ENCODE measurements at regions not wholly inside any gene's neighbourhood (a gene's known extent, or its start where the extent isn't known, plus 50 kb on each side); places are given as distances from the start of the nearest gene placed in this dataset.

DNA sequence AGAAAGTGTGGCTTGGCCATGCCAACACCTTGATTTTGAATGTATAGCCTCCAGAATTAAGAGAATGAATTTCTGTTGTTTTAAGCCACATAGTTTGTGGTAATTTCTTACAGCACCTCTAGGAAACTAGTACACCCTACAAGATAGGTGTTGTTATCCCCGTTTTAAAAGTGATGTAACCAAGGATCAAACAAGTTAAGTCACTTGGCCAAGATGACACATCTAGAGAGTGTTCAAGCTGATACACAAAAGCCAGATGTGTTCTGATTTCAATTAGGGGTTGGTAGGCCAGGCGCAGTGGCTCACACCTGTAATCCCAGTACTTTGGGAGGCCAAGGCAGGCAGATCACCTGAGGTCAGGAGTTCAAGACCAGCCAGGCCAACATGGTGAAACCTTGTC, 396.5 kb upstream of the SOX9 start:
- FAIRE-seq = no peak
- DNase-seq (ENCODE audit: insufficient read length, low spot score) = no peak
- TF ChIP-seq POU2F2 (IDR thresholded peaks at IDR 0.05; ENCODE audit: low read depth, low read length) = no peak
- TF ChIP-seq SPI1 (IDR thresholded peaks at IDR 0.05; ENCODE audit: low read depth, low read length) = no peak
- TF ChIP-seq TAF1 (IDR thresholded peaks at IDR 0.05; ENCODE audit: low read depth, low read length) = no peak
- no peak for TF ChIP-seq POLR2AphosphoS5 (IDR thresholded peaks at IDR 0.05; ENCODE audit: low read depth, low read length)
- no peak for TF ChIP-seq PAX5 (IDR thresholded peaks at IDR 0.05; ENCODE audit: insufficient read depth, low read length, severe bottlenecking)
- TF ChIP-seq POLR2A (IDR thresholded peaks at IDR 0.05; ENCODE audit: low read depth, low read length) = no peak

DNA sequence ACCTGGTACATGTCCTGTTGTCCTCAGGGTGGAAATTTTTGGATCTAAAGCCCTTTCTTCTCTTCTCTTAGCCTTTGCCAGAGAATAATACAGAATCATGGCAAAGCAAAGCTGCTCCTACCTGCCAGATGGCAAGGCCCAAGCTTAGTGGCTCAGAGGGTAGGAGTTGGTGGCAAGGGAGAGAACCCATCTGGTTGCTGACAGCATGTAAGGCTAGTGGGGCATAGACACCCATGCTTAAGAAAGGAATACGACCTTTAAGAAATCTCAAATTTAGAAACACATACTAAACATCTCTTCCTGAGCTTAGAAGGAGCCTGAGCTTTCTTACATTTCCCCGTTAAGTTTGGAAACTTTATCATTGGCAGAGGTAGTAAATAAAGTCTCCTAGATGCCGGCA, 395.0 kb upstream of the SOX9 start:
- FAIRE-seq = no peak
- no peak for DNase-seq (ENCODE audit: insufficient read length, low spot score)
- TF ChIP-seq PAX5 (IDR thresholded peaks at IDR 0.05; ENCODE audit: insufficient read depth, low read length, severe bottlenecking) = no peak
- TF ChIP-seq POU2F2 (IDR thresholded peaks at IDR 0.05; ENCODE audit: low read depth, low read length) = no peak
- TF ChIP-seq TAF1 (IDR thresholded peaks at IDR 0.05; ENCODE audit: low read depth, low read length) = no peak
- TF ChIP-seq POLR2AphosphoS5 (IDR thresholded peaks at IDR 0.05; ENCODE audit: low read depth, low read length) = no peak
- no peak for TF ChIP-seq SPI1 (IDR thresholded peaks at IDR 0.05; ENCODE audit: low read depth, low read length)
- no peak for TF ChIP-seq POLR2A (IDR thresholded peaks at IDR 0.05; ENCODE audit: low read depth, low read length)

- no peak for FAIRE-seq
- TF ChIP-seq PAX5 (IDR thresholded peaks at IDR 0.05; ENCODE audit: insufficient read depth, low read length, severe bottlenecking) = no peak
- TF ChIP-seq SPI1 (IDR thresholded peaks at IDR 0.05; ENCODE audit: low read depth, low read length) = no peak
- TF ChIP-seq POLR2AphosphoS5 (IDR thresholded peaks at IDR 0.05; ENCODE audit: low read depth, low read length) = no peak
- TF ChIP-seq POLR2A (IDR thresholded peaks at IDR 0.05; ENCODE audit: low read depth, low read length) = no peak
- no peak for TF ChIP-seq POU2F2 (IDR thresholded peaks at IDR 0.05; ENCODE audit: low read depth, low read length)
- TF ChIP-seq TAF1 (IDR thresholded peaks at IDR 0.05; ENCODE audit: low read depth, low read length) = no peak
- DNase-seq (ENCODE audit: insufficient read length, low spot score) = no peak
These were observed 394.5 kb upstream of the SOX9 start for GRCh38 chr17:71726341-71726740.

GRCh38 chr17:71727292-71727691, 393.5 kb upstream of the SOX9 start:
- DNase-seq (ENCODE audit: insufficient read length, low spot score) = no peak
- FAIRE-seq = no peak
- TF ChIP-seq SPI1 (IDR thresholded peaks at IDR 0.05; ENCODE audit: low read depth, low read length) = no peak
- no peak for TF ChIP-seq TAF1 (IDR thresholded peaks at IDR 0.05; ENCODE audit: low read depth, low read length)
- no peak for TF ChIP-seq POLR2AphosphoS5 (IDR thresholded peaks at IDR 0.05; ENCODE audit: low read depth, low read length)
- TF ChIP-seq POU2F2 (IDR thresholded peaks at IDR 0.05; ENCODE audit: low read depth, low read length) = no peak

DNA sequence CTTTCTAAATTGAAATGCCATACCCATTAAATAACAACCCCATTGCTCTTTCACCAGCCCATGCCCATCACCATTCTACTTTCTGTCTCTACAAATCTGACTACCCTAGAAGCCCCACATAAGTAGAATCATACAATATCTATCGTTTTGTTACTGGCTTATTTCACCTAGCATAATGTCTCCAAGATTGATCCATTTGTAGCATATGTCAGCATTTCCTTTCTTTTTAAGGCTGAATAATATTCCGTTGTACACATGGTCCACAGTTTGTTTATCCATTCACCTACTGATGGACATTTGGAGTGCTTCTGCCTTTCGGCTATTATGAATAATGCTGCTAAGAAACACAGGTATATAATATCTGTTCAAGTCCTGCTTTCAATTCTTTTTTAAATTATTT, 393.1 kb upstream of the SOX9 start:
- no peak for FAIRE-seq
- no peak for TF ChIP-seq TAF1 (IDR thresholded peaks at IDR 0.05; ENCODE audit: low read depth, low read length)
- TF ChIP-seq POLR2A (IDR thresholded peaks at IDR 0.05; ENCODE audit: low read depth, low read length) = no peak
- TF ChIP-seq SPI1 (IDR thresholded peaks at IDR 0.05; ENCODE audit: low read depth, low read length) = no peak
- TF ChIP-seq POLR2AphosphoS5 (IDR thresholded peaks at IDR 0.05; ENCODE audit: low read depth, low read length) = no peak
- no peak for TF ChIP-seq POU2F2 (IDR thresholded peaks at IDR 0.05; ENCODE audit: low read depth, low read length)
- TF ChIP-seq PAX5 (IDR thresholded peaks at IDR 0.05; ENCODE audit: insufficient read depth, low read length, severe bottlenecking) = no peak
- DNase-seq (ENCODE audit: insufficient read length, low spot score) = no peak

DNA sequence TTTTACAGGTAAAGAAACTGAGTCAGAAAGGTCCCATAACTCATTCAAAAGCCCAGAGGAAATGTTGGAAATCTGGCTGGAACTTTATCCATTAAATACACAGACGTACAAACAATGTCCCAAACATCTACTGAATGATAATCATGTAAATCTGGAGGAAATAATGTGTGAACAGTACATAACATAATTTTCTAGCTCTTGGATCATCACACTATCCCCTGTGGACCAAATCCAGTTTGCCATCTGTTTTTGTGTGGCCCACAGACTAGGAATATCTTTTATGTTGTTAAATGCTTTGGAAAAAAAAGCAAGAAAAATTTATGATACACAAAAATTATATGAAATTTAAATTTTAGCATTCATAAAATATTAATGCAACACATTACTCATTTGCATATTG, 389.9 kb upstream of the SOX9 start:
- TF ChIP-seq SPI1 (IDR thresholded peaks at IDR 0.05; ENCODE audit: low read depth, low read length) (no peak), POLR2AphosphoS5 (IDR thresholded peaks at IDR 0.05; ENCODE audit: low read depth, low read length) (no peak), TAF1 (IDR thresholded peaks at IDR 0.05; ENCODE audit: low read depth, low read length) (no peak), POLR2A (IDR thresholded peaks at IDR 0.05; ENCODE audit: low read depth, low read length) (no peak), POU2F2 (IDR thresholded peaks at IDR 0.05; ENCODE audit: low read depth, low read length) (no peak), PAX5 (IDR thresholded peaks at IDR 0.05; ENCODE audit: insufficient read depth, low read length, severe bottlenecking) (no peak)
- no peak for FAIRE-seq
- DNase-seq (ENCODE audit: insufficient read length, low spot score) = no peak

- no peak for DNase-seq (ENCODE audit: insufficient read length, low spot score)
- no peak for FAIRE-seq
- TF ChIP-seq POLR2A (IDR thresholded peaks at IDR 0.05; ENCODE audit: low read depth, low read length) = no peak
- no peak for TF ChIP-seq SPI1 (IDR thresholded peaks at IDR 0.05; ENCODE audit: low read depth, low read length)
- TF ChIP-seq PAX5 (IDR thresholded peaks at IDR 0.05; ENCODE audit: insufficient read depth, low read length, severe bottlenecking) = no peak
- no peak for TF ChIP-seq TAF1 (IDR thresholded peaks at IDR 0.05; ENCODE audit: low read depth, low read length)
- TF ChIP-seq POU2F2 (IDR thresholded peaks at IDR 0.05; ENCODE audit: low read depth, low read length) = no peak
- no peak for TF ChIP-seq POLR2AphosphoS5 (IDR thresholded peaks at IDR 0.05; ENCODE audit: low read depth, low read length)
These were observed 384.9 kb upstream of the SOX9 start for GRCh38 chr17:71735893-71736292.

DNA sequence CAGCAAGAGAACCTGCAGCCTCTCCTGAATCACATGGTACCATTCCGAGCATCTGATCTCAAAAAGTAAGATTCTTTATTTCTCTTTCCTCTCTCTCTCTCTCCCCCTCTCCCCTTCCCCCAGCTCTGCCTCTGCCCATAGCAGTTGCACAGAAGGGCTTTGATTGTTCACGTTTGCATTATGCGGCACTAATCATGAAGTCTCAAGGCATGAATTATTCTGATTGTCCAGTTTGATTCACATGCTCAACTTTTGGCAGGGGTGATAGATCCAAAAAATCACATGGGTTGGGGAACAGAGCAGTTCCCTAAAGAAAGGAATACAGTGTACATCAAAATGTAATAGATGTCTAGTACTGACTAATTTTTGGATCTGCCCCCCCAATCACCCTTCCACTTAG, 380.0 kb upstream of the SOX9 start:
- FAIRE-seq (no peak), DNase-seq (ENCODE audit: insufficient read length, low spot score) (no peak)
- TF ChIP-seq POLR2A (IDR thresholded peaks at IDR 0.05; ENCODE audit: low read depth, low read length) (no peak), TAF1 (IDR thresholded peaks at IDR 0.05; ENCODE audit: low read depth, low read length) (no peak), SPI1 (IDR thresholded peaks at IDR 0.05; ENCODE audit: low read depth, low read length) (no peak), POU2F2 (IDR thresholded peaks at IDR 0.05; ENCODE audit: low read depth, low read length) (no peak), PAX5 (IDR thresholded peaks at IDR 0.05; ENCODE audit: insufficient read depth, low read length, severe bottlenecking) (no peak), POLR2AphosphoS5 (IDR thresholded peaks at IDR 0.05; ENCODE audit: low read depth, low read length) (no peak)

- TF ChIP-seq TAF1 (IDR thresholded peaks at IDR 0.05; ENCODE audit: low read depth, low read length) (no peak), POLR2A (IDR thresholded peaks at IDR 0.05; ENCODE audit: low read depth, low read length) (no peak), POLR2AphosphoS5 (IDR thresholded peaks at IDR 0.05; ENCODE audit: low read depth, low read length) (no peak), POU2F2 (IDR thresholded peaks at IDR 0.05; ENCODE audit: low read depth, low read length) (no peak), PAX5 (IDR thresholded peaks at IDR 0.05; ENCODE audit: insufficient read depth, low read length, severe bottlenecking) (no peak), SPI1 (IDR thresholded peaks at IDR 0.05; ENCODE audit: low read depth, low read length) (no peak)
- no peak for FAIRE-seq
- no peak for DNase-seq (ENCODE audit: insufficient read length, low spot score)
These were observed 379.0 kb upstream of the SOX9 start for GRCh38 chr17:71741836-71742235.

DNA sequence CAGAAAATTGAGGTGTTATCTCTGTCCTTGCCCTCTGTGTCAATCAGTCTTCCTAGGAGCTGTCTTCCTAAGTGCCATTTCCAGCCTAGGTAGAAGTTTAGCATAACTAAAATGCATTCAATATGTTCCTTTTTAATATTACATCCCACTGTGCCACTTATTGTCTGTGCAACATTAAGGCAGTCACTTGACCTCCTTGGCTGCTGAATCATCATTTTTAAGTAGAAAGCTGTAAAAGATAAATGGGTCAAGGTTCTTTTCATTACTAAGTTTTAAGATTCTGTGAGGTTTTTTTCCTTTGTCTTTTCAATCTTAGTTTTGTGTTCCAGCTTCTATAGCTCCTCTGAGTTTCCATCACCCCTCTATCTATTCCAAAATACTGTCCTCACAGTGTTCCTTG, 371.9 kb upstream of the SOX9 start:
- DNase-seq (ENCODE audit: insufficient read length, low spot score) = no peak
- no peak for TF ChIP-seq TAF1 (IDR thresholded peaks at IDR 0.05; ENCODE audit: low read depth, low read length)
- no peak for TF ChIP-seq SPI1 (IDR thresholded peaks at IDR 0.05; ENCODE audit: low read depth, low read length)
- no peak for TF ChIP-seq POU2F2 (IDR thresholded peaks at IDR 0.05; ENCODE audit: low read depth, low read length)
- TF ChIP-seq POLR2AphosphoS5 (IDR thresholded peaks at IDR 0.05; ENCODE audit: low read depth, low read length) = no peak
- no peak for TF ChIP-seq PAX5 (IDR thresholded peaks at IDR 0.05; ENCODE audit: insufficient read depth, low read length, severe bottlenecking)
- no peak for TF ChIP-seq POLR2A (IDR thresholded peaks at IDR 0.05; ENCODE audit: low read depth, low read length)
- no peak for FAIRE-seq
